HG03045 (cell line): ENCODE measurements at regions not wholly inside any gene's neighbourhood (a gene's known extent, or its start where the extent isn't known, plus 50 kb on each side); places are given as distances from the start of the nearest gene placed in this dataset.
"Not testable (repeated sequence)": the region's sequence is repeated elsewhere in the genome, so short reads cannot be mapped to it uniquely, and the experiment has no call there.

Experiments
- ATAC-seq: cut with Tn5 transposase; IDR thresholded peaks from one replicate; pipeline ENCODE4 v1.9.1; 2021; ENCODE audit warnings: mild to moderate bottlenecking, moderate library complexity; ENCODE audit not compliant: unreplicated experiment

GRCh38 chr1:178020968-178021640 is 51.2 kb upstream of the SEC16B start:
- no peak for ATAC-seq

- no peak for ATAC-seq
These were observed 52.1 kb upstream of the SEC16B start for GRCh38 chr1:178021950-178022349.

GRCh38 chr1:178023181-178023618 is 53.3 kb upstream of the SEC16B start:
- ATAC-seq = no peak

GRCh38 chr1:178024504-178024903 is 54.6 kb upstream of the SEC16B start:
- ATAC-seq = no peak

- ATAC-seq = no peak
These were observed 55.9 kb upstream of the SEC16B start for GRCh38 chr1:178025613-178026356.

GRCh38 chr1:178028841-178029481 is 59.1 kb upstream of the SEC16B start:
- ATAC-seq = no peak

- ATAC-seq = no peak
These were observed 60.6 kb upstream of the SEC16B start for GRCh38 chr1:178030467-178030866.

- peak; percentile 84 for ATAC-seq
These were observed 62.0 kb upstream of the RASAL2 start for GRCh38 chr1:178031856-178032320.

- ATAC-seq = no peak
These were observed 60.9 kb upstream of the RASAL2 start for GRCh38 chr1:178033019-178033418.

- no peak for ATAC-seq
These were observed 59.2 kb upstream of the RASAL2 start for GRCh38 chr1:178034676-178035075.

GRCh38 chr1:178036090-178036489 is 57.8 kb upstream of the RASAL2 start:
- no peak for ATAC-seq

- ATAC-seq = no peak
These were observed 56.2 kb upstream of the RASAL2 start for GRCh38 chr1:178037510-178038253.

GRCh38 chr1:178038372-178038771 is 55.5 kb upstream of the RASAL2 start:
- no peak for ATAC-seq

GRCh38 chr1:178039891-178040290 is 54.0 kb upstream of the RASAL2 start:
- no peak for ATAC-seq

GRCh38 chr1:178043940-178044339 is 50.0 kb upstream of the RASAL2 start:
- not testable (repeated sequence) for ATAC-seq
